Cardiac septum (tissue), 1 donor: ENCODE measurements at regions not wholly inside any gene's neighbourhood (a gene's known extent, or its start where the extent isn't known, plus 50 kb on each side); places are given as distances from the start of the nearest gene placed in this dataset.

Experiments used
- DNase-seq: peaks from one replicate; pipeline ENCODE4 v3.0.0-alpha.2; 2020; ENCODE audit warnings: low spot score
- intact Hi-C: fragments of 100-400 bp; cut with DNase I; formaldehyde crosslinking; loops from one replicate; pipeline ENCODE4 v1.14.0; 2022
- donor health status: DM: no; HTN: no; CAD: no.

- intact Hi-C loops: no loop called here
Observed at GRCh38 chr17:13917634-13918033, 151.7 kb upstream of the COX10 start.

DNA sequence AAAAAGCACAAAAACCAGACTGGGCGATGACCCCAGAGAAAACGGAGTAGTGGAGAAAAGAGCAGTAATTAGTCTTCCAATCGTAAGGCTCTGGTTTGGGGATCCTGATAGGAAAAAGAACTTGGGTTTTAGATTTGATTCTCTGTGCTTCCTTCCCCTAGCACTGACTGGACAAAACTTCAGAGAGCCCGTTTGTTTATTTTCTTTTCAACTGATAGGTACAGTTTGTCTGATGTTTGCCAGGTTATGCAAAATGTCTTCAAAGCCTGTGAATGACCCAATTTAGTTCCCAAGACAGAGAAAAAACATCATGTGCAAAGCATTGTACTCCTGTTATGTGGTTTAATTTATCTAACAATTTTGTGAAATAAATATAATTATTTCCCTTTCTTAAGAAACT, 151.1 kb upstream of the COX10 start:
- no peak for DNase-seq
- intact Hi-C loops: no loop called here

More at GRCh38 chr17:13917634-13918033, 151.7 kb upstream of the COX10 start:
- DNase-seq: no peak

DNA sequence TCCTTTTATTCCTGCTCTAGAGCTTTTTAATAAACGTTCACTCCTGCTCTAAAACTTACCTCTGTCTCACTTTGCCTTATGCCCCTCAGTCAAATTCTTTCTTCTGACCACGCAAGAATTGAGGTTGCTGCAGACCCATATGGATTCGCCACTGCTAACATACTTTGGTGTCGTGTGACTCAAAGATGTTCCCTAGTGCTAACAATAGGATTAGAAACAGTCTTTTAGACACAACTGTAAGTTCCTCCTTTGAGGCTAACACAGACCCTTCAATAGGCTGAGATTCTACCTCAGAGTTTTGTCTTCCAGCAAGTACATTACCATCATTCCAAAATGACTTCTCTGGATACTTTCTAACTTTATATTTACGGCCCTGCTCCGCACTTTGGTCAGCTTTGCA, 149.5 kb upstream of the COX10 start:
- DNase-seq: no peak
- intact Hi-C loops: no loop called here

DNA sequence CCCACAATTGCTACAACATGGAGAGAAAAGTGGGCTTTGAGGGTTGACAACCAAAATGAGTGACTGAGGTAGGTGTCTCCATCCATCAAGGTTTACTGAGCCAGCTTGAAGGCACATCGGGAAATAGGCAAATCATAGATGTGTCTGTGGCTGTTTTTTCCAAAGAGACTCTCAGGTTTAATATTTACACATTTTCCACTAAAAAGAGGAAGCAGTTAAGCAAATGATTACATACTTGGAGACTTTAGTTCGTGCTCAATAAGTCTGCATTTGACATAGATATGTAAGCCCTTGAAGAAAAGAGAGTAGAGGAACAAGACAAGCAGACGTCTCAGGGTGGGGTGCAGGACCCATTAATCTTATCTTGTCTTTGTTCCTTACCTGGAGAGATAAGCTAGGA, 148.9 kb upstream of the COX10 start:
- intact Hi-C loops: no loop called here
- DNase-seq: no peak

DNA sequence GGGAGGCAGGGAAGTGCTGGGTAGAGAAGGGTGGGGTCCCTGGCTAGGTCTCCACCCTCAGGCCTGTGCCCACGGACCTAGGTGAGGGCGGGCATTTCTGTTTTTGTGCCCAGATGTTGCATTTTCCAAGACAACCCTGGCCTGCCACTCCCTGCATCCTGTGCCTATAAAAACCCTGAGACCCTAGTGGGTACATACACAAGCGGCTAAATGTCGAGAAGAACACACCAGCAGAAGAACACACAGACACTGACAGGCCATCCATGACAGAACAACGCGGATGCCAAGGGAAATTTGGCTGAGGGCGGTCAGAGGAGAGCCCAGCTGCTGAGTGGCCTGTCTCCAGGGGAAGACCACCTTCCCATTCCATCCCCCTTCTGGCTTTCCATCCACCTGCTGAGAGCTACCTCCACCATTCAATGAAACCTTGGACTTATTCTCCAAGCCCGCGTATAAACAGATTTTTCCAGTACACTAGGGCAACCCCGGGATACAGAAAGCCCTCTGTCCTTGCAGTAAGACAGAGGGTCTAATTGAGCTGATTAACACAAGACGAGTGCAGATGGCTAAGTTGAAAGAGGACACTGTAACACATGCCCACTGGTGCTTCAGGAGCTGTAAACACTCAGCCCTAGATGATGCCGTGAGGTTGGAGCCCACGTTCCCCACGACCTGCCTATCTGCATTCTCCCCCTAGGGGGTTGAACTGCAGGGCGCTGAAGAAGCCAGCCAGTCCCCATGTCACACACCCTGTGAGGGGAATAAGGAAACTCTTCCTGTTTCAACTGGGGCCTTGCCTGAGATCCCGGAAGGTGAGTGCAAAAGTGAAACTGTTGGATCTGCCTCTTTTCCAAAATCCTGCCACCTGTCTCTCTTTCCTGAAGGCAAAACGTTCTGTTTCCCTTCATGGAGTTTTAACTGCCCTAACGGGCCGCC, 147.2 kb upstream of the COX10 start:
- intact Hi-C loops: no loop called here
- DNase-seq: no peak

DNA sequence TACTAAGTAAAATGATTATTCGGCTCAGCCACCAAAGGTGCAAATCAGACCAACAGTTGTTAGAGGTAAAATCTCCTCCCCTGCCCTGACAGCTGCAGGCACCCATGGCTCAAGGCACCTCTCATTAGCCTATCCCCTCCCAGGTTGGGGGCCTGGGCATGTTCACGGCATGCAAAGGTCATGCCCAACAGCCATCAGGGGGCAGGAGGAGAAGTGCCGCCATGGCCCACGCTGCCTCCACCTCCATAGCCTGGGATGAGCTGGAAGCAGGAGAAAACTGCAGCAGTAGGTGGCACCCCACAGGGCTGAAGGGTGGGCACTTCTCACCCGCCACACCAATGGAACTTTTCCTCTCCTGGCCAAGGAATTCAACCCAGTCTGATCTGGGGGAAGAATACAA, 146.4 kb upstream of the COX10 start:
- DNase-seq: no peak
- intact Hi-C loops: no loop called here

DNA sequence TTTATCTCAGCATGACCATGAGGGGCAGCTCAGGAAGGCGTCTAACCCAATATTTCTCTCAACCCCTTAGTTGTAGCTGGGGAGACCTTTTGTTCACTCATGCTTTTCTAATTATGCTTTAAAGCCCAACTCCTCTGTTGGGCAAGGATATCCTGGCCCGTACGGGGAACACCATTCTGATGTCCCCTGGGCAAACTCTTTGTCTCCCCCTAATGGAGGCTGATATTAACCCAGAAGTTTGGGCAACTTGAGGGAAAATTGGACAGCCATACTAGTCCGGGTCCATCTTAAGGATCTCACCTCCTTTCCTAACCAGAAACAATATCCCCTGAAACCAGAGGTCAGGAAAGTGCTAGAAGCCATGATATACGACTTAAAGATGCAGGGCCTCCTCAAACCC, 143.7 kb upstream of the COX10 start:
- intact Hi-C loops: loop anchor here (5.0 kb wide), 1 partner anchor 323 kb away; the partner anchor contains the start of gene HS3ST3A1

DNA sequence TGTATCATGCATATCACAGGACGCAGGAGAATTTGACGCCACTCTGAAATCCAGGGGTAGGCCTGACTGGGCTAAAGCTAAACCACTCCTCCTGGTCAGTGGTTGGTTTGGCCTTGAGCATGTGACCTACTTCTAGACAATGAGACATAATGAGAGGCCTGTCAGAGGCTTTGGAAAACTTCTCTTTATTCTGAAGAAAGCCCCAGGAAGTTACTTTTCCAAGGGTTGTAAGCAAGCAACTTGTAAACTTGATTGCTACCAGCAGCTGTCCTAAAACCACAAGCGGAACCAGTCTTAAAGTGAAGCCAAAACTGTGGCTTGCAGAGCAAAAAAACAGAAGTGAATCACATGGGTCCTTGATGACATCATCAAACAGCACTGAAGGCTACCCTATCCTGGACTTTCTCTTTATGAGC, 138.2 kb upstream of the COX10 start:
- intact Hi-C loops: no loop called here
- peak; percentile 77 for DNase-seq

More for the DNA sequence above, 143.7 kb upstream of the COX10 start:
- no peak for DNase-seq

- no peak for DNase-seq
- intact Hi-C loops: no loop called here
Observed at GRCh38 chr17:13931800-13932460, 137.4 kb upstream of the COX10 start.

- no peak for DNase-seq
- intact Hi-C loops: no loop called here
Observed at GRCh38 chr17:13933441-13934276, 135.6 kb upstream of the COX10 start.

DNA sequence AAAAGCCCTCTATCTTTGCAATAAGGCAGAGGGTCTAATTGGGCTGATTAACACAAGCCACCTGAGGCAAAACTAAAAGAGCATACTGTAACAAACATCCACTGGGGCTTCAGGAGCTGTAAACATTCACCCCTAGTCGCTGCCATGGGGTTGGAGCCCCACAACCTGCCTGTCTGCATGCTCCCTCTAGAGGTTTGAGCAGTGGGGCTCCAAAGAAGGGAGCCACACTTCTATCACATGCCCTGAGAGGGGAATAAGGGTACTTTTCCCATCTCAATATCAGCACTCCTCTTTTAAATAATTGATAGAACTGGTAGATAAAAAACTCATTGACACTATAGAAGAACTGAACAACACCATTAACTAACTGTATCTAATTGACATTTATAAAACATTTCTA, 130.1 kb upstream of the COX10 start:
- no peak for DNase-seq
- intact Hi-C loops: no loop called here

DNA sequence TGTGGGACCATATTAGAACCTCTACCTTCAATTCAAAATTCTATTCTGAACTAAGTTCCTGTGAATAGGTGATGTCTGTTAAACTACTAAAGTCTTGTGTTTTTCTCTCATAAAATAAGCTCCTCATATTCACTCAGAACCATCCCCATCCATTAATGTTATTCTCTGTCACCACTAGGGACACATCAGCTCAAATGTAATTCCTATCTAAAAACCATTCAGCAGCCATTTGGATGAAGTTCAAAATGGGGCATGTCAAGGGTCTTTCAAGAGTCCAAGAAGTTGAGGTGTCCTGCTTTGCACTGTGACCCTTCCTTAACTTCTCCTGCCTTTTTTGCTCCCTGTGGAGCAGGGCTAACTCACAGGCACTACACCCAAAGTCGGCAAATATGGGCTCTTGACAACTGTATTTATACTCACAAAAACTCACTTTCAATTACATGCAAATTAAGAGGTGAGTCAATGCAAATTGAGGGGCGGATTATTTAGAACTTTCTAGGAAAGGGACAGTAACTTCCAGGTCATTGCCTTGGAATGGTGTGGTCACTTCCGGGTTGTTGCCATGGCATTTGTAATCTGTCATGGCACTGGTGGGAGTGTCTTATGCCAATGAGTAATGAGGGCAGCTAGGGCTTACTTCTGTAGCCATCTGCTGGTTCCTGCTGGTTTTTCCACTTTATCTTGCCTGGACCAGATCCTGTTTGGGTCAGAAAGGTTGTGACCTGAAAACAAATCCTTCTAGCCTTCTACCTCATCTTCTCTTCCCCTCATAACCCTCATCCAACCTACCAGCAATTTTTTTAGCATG, 128.2 kb upstream of the COX10 start:
- no peak for DNase-seq
- intact Hi-C loops: no loop called here

GRCh38 chr17:13941781-13942180, 127.5 kb upstream of the COX10 start:
- DNase-seq: no peak
- intact Hi-C loops: no loop called here

GRCh38 chr17:13943909-13944308, 125.4 kb upstream of the COX10 start:
- no peak for DNase-seq
- intact Hi-C loops: no loop called here

- no peak for DNase-seq
- intact Hi-C loops: no loop called here
Observed at GRCh38 chr17:13947499-13947898, 121.8 kb upstream of the COX10 start.

DNA sequence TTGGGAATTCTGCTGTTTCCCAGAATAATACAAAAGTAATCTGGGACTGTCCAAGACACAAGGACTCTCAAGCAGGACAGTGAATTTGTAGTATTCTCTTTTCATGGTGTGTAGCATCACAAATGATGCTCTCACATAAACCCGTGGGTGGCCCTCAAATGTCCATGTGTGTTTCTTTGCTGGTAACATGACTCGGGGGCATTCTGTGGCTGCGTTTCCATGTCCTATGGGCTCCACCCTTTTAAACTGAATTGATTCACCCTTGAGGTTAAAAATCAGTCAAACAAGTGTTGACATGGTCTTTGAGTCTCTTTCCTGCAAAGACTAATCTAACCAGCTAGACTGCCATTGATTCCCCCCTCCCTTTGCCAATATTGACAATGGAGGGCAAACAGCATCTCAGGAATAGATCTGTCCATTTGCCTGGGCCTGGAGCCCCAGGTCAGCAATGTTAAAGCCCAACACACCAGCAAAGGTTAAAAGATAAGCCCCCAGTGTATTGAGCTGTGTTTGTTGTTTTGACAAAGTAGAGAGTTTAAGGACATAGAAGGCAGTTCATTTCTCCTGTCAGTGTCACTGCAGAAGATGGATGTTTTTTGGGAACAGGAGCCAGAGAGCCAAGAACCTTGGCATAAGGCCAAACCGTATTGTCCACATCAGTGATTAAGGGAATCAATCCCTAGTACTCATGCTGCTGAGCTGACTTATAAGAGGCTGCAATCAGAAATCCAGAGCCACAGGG, 117.1 kb upstream of the COX10 start:
- intact Hi-C loops: no loop called here
- no peak for DNase-seq

GRCh38 chr17:13953841-13954240, 115.5 kb upstream of the COX10 start:
- no peak for DNase-seq
- intact Hi-C loops: no loop called here

GRCh38 chr17:13957636-13958035, 111.7 kb upstream of the COX10 start:
- intact Hi-C loops: no loop called here
- no peak for DNase-seq

- intact Hi-C loops: no loop called here
- no peak for DNase-seq
Observed at GRCh38 chr17:13958773-13959172, 110.5 kb upstream of the COX10 start.
